ENCODE measurements at regions not wholly inside any gene's neighbourhood (a gene's known extent, or its start where the extent isn't known, plus 50 kb on each side); places are given as distances from the start of the nearest gene placed in this dataset.

GRCh38 chr12:21710958-21711775, 53.5 kb upstream of the LDHB start:
- TF ChIP-seq CTCF (IDR thresholded peaks at IDR 0.05) = no peak
- no peak for TF ChIP-seq POLR2A (IDR thresholded peaks at IDR 0.05; ENCODE audit: low read depth)
